G401 (cell line): ENCODE measurements at regions not wholly inside any gene's neighbourhood (a gene's known extent, or its start where the extent isn't known, plus 50 kb on each side); places are given as distances from the start of the nearest gene placed in this dataset.
A peak's percentile ranks its signal among the peaks of the same experiment; 100 is the strongest.
"Not testable (repeated sequence)": the region's sequence is repeated elsewhere in the genome, so short reads cannot be mapped to it uniquely, and the experiment has no call there.

Experiments used
- DNase-seq: peaks from one replicate; pipeline ENCODE4 v3.0.0-alpha.2; 2015; ENCODE audit warnings: low spot score
- in situ Hi-C: cut with HindIII; loops from 2 replicates; pipeline ENCODE4 v1.10.0; 2016; ENCODE audit warnings: low sequenced_read_pairs, mixed read lengths

GRCh38 chrX:55142206-55142918, 53.5 kb downstream of the PAGE2 start:
- in situ Hi-C loops: no loop called here
- no peak for DNase-seq

- no peak for DNase-seq
- in situ Hi-C loops: no loop called here
Observed at GRCh38 chrX:55142919-55143310, 54.1 kb downstream of the PAGE2 start.

- in situ Hi-C loops: no loop called here
- no peak for DNase-seq
Observed at GRCh38 chrX:55143621-55144020, 54.8 kb downstream of the PAGE2 start.

- in situ Hi-C loops: no loop called here
- no peak for DNase-seq
Observed at GRCh38 chrX:55144697-55145096, 55.9 kb downstream of the PAGE2 start.

- no peak for DNase-seq
- in situ Hi-C loops: no loop called here
Observed at GRCh38 chrX:55149242-55149641, 60.4 kb downstream of the PAGE2 start.

GRCh38 chrX:55151199-55151598, 62.4 kb downstream of the PAGE2 start:
- DNase-seq: no peak
- in situ Hi-C loops: no loop called here

GRCh38 chrX:55159551-55159950, 60.6 kb upstream of the PAGE5 start:
- DNase-seq: peak; percentile 0
- in situ Hi-C loops: no loop called here

GRCh38 chrX:55160685-55161552, 59.2 kb upstream of the PAGE5 start:
- DNase-seq: peak; percentile 90
- in situ Hi-C loops: no loop called here

GRCh38 chrX:55161581-55161980, 58.6 kb upstream of the PAGE5 start:
- in situ Hi-C loops: no loop called here
- DNase-seq: peak; percentile 23

GRCh38 chrX:55163171-55163570, 57.0 kb upstream of the PAGE5 start:
- in situ Hi-C loops: no loop called here
- DNase-seq: no peak

GRCh38 chrX:55165026-55165425, 55.1 kb upstream of the PAGE5 start:
- in situ Hi-C loops, DNase-seq: not testable (repeated sequence)

- DNase-seq: no peak
- in situ Hi-C loops: no loop called here
Observed at GRCh38 chrX:55167124-55167803, 52.9 kb upstream of the PAGE5 start.

- in situ Hi-C loops: no loop called here
Observed at GRCh38 chrX:55167901-55168300, 52.2 kb upstream of the PAGE5 start.

GRCh38 chrX:55169782-55170181, 50.4 kb upstream of the PAGE5 start:
- DNase-seq: no peak
- in situ Hi-C loops: no loop called here

More at GRCh38 chrX:55167901-55168300, 52.2 kb upstream of the PAGE5 start:
- no peak for DNase-seq
